GM18520 (cell line): ENCODE measurements at regions not wholly inside any gene's neighbourhood (a gene's known extent, or its start where the extent isn't known, plus 50 kb on each side); places are given as distances from the start of the nearest gene placed in this dataset.

ENCODE experiments used
- ATAC-seq: cut with Tn5 transposase; IDR thresholded peaks from one replicate; pipeline ENCODE4 v1.9.1; 2021; ENCODE audit not compliant: unreplicated experiment

DNA sequence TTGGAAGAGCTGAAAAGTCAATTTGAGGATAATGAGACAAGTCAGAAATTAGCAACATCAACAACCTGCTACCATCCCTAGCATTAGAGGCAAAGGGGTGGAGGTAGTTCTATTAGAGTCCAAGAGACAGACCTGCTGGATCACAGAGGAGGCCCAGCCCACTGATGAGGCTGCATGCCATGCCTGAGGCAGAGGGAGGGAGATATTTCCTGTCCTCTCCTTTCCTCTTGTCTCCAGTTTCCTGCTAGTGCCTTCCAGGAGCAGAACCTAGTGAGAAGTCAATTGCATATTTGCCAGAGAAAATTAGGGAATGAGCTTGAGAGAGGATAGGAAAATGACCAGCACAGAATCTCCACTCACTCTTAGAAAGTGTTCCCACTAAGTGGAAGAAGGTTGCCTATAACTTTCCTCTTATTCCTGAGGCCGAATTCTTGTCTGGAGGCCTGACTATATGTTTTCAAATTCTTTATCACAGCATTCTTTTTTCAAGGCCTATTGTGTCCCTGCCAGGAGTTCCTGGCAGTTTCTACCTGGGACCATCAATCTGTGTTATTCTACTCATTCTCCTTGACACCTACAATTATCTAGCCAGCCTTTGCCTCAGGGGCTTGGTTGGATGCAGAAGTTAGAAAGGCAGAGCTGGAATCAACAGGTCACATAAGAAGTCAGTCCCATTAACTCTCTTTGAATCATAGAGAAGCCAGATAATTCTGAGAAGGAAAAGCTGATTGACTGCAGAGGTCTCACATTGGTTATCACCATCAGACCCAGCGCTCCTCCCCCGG, 121.9 kb downstream of the EMP1 start:
- ATAC-seq = no peak

DNA sequence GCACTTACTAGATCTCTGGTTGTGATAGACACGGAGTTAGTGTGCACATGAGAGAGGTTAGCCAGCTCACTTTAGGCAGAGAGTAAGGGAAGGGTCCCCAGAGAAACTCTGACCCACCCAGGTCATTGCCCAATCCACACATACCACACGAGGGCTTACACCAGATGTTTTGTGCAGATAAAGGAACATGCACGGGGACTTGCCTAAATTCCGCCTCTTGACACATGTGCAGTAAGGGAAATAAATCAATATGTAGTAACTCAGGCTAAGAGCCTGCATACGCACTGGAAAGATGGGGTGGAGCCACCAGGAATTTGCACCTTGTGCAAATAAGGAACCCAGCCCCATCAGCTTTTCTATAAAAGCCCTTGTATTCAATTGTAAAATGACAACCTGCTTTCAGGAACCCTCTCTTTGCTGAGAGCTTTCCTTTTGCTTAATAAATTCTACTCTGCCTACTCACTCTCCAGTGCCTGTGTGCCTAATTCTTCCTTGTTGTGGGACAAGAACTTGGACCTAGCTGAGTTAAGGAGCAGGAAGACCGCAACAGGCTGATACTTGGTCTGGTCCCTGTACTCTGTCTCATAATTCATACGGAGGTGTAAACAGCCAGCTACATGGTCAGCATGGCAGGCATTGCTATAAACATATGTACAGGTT, 120.2 kb downstream of the EMP1 start:
- ATAC-seq = no peak

DNA sequence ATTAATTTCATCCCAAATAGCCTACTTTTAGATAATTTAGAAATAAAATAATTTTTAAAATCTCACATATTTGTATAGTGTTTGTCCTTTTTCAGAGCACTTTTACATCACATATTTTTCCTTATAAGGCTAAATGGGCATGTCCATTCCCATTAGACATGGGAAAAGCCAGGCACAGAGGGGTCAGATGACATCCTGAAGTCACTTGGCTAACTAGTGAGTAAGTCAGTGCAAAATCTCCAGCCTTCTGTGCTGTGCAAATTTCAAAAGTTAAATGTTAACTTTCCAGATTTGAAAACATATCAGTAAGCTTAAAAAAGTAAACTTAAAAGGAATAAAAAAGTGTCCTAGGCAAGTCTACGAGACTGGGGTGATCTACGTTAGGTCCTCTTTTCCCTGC, 117.4 kb downstream of the EMP1 start:
- no peak for ATAC-seq

DNA sequence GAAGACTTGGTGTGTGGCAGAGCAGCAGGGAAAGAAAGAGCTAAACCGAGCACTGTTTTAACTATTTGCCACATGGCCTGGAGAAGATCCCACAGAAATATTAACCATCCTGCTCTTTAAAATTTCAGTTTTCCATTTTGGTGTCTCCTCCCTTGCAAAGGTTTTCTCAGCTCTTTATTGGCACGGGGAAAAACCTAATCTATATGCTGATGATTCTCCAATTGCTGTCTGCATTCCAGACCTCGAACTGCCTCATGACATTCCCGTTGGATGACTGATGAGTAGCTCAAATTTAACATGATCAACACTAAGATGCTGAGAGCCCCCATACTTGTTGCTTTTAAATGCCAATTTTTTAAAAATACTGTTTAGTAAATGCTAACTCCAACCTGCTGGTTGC, 115.0 kb downstream of the EMP1 start:
- no peak for ATAC-seq

DNA sequence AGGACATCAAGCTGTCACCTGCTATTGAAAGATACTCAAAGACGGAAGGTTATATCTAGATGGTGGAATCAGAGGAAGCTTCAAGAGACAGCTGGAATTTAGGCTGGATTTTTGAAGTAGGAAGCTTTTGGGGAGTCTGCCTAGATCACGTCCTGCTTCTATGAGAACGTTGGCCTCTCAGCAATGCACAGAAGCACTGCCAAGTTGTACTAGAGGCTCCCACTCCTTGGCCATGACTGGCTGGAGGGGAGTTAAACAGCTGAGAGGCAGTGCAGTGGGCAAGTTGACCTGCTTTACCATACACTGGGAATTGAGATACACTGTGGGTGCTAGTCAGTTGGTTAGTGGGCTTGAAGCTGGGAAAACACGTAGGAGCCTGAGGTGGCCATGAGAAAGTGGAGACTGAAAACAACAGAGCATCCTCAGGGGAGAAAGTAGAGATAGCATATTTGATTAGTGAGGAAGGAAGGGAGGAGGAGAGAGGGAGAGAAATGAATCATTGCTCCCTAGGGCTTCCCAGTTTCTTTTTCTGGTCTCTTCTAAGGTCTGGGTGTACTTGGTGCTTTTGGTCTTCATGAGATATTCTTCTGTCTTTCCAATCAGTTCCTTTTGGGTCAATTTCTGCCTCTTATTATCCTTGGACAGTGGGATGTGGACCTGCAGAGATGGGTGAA, 110.8 kb downstream of the EMP1 start:
- no peak for ATAC-seq

DNA sequence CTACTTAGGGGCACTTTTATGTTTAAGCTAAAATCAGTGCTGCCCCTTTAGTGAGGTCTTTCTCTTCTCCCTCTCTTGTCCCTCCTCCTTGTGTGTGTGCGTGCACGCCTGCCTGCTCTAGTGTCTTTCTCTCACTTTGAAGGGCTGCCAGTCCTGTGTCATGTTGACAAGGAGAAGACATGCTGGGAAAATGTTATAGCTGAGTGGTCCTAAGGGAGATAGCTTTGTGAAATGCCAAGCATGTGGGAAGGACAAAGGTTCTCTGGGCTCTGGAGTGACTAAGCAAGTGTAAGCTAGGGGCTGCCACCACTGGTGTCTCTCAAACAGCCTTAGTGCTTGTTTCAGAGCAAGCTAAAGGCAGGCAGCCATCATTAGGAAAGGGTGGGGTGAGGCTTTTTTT, 108.4 kb downstream of the EMP1 start:
- no peak for ATAC-seq

DNA sequence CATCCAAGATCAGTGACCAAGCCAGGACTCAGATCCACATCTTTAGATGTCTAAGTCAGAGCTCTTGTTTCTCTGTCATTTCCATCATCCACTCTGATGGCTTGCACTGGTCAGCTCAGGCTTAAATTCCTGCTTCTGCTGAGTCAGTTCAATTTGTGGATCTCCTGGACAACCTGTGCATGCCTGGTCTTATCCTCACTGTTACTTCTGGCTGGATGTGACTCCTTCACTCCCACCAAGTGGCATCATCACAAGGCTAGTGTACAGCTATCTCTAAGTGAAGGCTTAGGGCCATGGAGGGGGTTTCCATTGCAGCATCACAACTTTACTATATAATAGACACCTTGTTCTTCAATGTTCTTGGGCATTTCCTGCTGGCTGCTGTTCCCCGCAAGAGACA, 102.9 kb downstream of the EMP1 start:
- no peak for ATAC-seq

DNA sequence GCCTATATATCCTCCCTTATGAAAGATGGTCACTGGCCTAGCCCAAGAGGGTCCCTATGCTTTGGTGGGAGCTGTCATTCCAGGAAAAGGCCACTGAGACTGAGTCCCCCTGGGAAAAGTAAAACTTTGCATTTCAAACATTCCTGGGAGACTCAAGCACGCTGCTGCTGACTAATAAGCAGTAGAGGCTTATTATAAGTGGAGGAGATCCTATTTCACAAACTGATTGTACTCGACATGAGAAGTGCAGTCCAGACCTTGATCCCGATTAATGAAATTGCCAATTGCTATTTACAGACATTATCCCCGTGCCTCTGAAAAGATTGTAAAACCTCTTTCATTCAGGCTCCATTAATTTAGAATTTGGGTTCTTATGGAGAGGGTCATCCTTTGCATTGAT, 96.6 kb downstream of the EMP1 start:
- no peak for ATAC-seq

DNA sequence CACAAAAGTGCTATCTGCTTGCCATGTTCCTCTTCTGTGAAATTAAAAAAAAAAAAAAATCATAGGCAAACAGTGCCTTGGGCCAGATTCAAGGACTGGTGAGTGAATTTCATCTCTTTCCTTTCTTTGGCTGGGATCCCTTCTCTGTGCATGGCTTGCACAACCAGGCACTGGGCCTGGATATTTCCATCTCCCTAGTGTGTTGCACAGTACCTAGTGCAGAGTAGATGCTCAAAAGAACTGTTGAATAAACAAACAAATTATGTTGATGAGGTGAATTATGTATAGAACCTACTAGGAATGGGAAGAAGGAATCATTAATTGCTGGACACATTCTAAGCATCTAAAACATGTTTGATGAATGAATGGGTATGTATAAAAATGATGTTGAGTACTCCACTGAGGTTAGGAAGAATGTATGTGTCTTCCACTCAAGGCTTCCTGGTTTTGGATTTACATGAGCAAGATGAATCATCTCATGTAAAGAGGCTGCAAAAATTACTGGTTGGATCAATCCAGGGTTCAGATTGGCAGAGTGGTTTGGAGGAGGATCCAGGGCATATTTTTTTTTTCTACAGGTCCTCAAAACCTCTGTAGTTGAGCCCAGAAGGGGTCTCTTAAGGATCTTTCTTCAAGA, 93.2 kb downstream of the EMP1 start:
- ATAC-seq = no peak

DNA sequence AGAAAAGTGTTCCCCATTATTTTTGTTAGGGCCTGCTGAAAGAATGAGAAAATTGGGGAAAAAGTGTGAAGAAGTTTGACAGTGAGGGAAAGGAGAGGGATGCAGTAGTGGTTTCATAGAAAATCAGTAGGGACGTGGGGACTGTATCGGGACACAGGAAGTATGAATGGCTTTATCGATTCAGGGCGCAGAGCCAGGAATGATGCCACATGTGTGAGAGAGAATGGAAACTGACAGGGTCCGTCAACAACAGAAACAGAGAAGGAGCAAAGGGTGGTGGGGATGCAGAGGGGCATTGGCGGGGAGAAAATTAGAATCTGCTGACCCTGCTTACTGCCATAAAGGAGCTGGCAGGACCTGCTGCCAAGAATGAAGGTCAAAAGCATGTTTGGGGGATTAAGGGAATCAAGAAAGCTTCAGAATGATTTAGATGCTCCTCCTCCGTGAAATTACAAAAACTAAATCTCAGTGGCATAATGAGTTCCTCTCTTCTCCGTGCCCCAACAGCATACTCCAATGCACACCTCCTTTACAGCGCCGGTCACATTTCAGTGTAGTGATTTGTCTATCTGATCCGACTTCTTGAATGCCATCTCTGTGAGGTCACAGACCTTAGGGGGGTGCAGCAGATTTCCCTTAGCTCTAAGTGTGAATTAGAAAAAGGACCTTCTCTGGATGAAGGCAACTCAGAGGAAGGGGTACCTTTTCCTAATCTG, 92.6 kb downstream of the EMP1 start:
- ATAC-seq = no peak

DNA sequence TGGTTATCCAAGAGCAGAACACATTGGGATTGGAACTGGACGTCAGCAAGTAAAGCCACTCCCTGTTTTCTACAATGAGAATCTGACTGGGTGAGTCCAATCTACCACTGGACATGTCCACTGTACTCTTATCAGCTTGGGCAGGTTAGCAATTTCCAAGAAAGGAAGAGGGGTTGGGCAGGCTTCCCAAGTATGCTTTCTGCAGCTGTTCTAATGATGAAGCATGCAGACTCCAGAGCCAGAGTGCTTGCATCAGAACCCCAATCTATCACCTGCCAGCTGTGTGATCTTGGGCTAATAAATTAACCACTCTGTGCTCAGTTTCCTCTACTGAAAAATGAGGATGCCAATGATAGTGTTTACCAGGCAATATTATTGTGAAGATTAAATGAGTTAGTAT, 92.0 kb downstream of the EMP1 start:
- ATAC-seq = no peak

DNA sequence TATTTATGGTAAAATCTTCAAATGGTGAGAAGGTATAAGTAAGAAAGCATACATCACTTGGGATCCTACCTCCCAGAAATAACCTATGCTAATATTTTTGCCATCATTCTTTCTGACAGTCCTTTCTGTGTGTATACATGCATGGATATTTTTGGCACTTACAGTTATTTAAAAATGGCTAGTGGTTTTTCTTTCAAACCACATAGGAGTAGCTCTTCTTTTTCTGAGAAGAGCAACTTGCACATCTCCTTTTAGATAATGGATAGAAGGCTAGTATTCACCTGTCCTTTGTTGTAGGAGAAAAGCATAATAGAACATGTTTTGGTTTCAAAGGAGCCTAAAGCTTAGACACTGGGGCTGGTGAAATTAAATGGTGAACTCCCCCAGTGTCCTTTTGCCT, 87.3 kb downstream of the EMP1 start:
- ATAC-seq = no peak

DNA sequence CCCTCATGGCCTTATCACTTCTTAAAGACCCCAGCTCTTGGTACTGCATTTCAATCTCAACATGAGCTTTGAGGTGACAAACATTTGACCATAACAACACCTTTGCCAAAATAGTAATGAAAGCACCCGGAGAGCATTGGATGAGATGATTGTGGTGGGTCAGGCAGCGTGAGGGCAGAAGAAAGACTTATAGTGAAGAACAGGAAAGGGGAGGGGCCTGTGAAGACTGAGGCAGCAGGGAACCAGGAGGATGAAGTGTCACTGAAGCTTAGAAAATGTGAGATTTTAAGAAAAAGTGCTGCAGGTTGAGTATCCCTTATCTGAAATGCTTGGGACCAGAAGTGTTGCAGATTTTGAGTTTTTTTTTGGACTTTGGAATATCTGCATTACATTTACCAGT, 86.3 kb downstream of the EMP1 start:
- ATAC-seq = no peak

DNA sequence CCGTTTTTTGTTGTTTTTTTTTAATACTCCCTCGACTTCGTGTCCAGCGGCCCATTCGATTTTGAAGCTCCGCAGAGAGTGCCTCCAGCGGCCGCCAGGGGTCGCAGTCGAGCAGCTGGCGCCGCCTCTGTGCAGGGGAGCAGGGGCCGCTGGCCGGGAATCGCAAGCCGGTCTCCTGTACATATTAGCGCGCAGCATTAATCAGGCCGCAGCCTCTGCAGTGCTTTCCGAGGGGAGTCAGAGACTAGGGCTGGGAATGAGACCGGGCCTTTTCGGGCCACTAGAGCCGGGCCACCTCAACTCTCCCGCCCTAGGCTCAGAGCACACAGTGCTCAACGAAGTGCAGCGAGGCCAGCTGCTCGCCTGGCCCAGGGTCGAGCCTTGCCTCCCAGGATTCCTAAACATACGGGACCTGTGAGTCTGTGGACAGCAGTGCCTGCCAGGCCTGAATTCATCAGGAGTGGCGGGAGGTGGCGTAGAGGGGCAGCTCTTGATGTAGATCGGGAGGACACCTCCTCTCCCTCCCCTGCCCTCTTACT, 81.8 kb downstream of the EMP1 start:
- ATAC-seq = no peak

DNA sequence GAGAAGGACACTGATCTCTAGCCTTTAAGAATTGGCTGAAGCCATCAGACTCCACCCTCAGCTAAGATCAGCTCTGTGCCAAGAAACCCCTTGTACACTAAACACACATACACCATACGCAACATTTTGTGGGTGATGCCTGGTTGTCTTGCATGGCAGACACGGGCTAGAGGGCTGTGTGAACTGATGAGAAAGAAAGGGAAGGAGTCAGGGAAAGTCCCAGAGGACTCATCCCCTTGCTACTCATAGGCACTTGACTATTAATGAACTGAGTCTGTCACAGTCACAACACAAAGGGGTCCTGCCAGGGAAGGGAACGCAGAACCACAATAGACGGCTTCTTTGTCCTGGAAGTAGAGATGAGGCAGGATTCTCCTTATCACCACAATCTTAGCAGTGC, 80.8 kb downstream of the EMP1 start:
- ATAC-seq = no peak

DNA sequence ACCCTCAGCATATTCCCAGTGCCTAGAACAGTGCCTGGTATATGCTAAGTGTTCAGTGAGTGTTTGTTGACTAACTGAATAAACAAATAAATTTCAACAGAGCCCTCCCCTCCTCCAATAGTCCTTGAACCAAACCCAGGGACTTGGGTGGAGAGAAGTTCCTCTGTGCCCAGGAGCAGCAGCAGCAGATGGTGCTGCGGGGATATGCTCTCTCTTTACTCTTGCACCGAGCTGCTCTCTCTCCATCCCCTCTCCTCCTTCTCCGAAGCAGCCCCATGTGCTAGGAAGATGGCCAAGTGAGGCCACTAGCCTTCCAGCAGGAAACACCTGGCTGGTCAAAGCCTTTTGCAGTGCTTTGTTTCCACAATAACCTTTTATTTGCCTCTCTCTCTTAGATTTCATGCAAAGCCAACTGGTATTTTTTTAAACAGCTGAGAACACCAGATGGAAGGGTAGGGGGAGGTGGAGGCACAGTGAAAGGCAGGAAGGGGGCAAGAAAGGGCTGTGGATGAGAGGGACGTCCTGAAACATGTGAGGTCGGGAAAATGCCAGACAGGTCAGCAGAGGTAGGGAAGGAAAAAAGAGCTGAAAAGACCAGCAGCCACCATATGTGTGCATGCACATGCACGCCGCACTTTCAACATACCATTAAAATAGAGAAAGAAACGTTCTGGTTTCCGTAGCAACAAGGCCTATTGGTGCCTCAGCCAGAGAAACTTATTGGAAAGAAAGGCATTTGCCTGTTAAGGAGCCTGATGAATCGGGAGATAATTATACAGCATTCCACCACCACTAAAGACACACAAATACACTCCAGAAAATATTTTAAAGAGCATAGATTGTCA, 78.9 kb downstream of the EMP1 start:
- ATAC-seq = no peak

DNA sequence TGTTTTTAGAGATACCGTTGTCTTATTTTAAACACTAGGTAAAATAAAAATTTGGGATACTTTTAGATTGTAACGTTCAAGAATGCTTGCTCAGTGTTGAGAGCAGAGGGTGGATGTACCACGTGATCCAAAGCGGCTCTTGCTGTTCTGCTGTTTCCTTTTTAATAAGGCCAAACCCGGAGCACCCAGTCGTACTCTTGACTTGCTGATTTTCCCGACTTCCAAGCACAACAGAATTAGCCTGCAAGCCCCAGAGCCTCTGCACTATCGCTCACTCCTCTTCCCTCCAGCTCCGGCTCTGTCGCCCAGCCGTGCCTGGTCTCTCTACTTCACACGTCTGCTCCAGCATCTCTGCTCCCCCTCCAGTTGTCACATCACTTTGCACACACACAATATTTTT, 77.3 kb downstream of the EMP1 start:
- ATAC-seq = no peak

DNA sequence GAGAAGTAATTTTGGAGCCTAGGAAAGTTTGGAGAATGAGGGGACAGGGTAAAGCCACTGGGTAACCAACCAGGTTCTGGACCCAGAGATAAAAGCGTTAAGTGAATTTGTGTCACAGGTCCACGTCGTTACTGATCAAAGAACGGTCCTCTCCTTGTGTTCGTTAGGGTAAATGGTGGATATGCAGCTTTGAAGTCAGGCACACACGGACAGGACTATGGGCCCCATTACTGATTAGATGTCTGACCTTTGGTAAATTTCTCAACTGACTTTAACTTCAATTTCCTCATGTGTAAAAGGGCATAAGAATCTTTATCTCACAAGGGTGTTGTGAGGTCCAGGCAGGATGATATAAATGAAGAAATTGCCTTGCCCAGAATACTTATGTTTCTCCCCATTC, 76.6 kb downstream of the EMP1 start:
- ATAC-seq = no peak

DNA sequence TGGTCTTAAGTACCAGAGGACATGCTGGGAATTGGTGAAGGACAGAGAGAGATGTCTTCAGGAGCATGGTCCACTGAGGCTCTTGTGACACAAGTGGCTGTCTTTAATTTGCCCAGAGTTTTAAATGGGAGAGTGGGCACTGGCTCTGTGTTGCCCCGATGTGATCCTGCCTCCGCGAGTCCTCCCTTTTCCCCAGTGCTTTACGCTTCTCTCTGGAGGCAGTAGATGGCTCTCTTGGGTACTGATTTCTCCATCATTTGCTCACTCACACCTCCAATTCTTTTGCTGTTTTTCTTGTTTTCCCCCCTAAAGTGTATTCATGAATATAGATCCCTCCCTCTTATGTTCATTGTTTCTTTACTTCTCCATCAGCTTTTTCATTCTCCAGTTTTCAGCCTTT, 74.3 kb downstream of the EMP1 start:
- no peak for ATAC-seq
